Liver (tissue), 8 donors: ENCODE measurements at regions not wholly inside any gene's neighbourhood (a gene's known extent, or its start where the extent isn't known, plus 50 kb on each side); places are given as distances from the start of the nearest gene placed in this dataset.

ENCODE experiments used
- DNase-seq: peaks from one replicate; pipeline ENCODE4 v3.0.0-alpha.2; 2017; ENCODE audit warnings: low spot score
- H3K27ac ChIP-seq, 2 donors: one replicate each; pipeline ENCODE4 v1.7.0; 2013; ENCODE audit warnings: inconsistent platforms in 2 of 2, low read length in 2 of 2, control low read depth in 1 of 2, low read depth in 1 of 2, mild to moderate bottlenecking in 1 of 2
- H3K27me3 ChIP-seq, 4 donors: one replicate each; pipeline versions ENCODE4 v1.6.1 to v1.7.0; 2013; ENCODE audit warnings: low read length in 3 of 4, inconsistent platforms in 1 of 4, mild to moderate bottlenecking in 1 of 4, moderate library complexity in 1 of 4; ENCODE audit not compliant: control insufficient read depth in 4 of 4, insufficient read depth in 4 of 4
- H3K36me3 ChIP-seq, 4 donors: one replicate each; pipeline versions ENCODE4 v1.6.1 to v1.7.0; 2013; ENCODE audit warnings: low read length in 3 of 4, mild to moderate bottlenecking in 3 of 4, low read depth in 1 of 4, moderate library complexity in 1 of 4; ENCODE audit not compliant: control insufficient read depth in 4 of 4, insufficient read depth in 3 of 4
- H3K4me1 ChIP-seq, 4 donors: one replicate each; pipeline versions ENCODE4 v1.6.1 to v1.7.0; 2013; ENCODE audit warnings: low read length in 3 of 4, mild to moderate bottlenecking in 3 of 4, moderate library complexity in 1 of 4; ENCODE audit not compliant: control insufficient read depth in 4 of 4, insufficient read depth in 4 of 4
- H3K4me3 ChIP-seq, 3 donors: one replicate each; pipeline versions ENCODE4 v1.6.1 to v1.7.0; 2013; ENCODE audit warnings: low read length in 3 of 3, control low read depth in 1 of 3, low read depth in 1 of 3, mild to moderate bottlenecking in 1 of 3
- H3K9ac ChIP-seq, 2 donors: one replicate each; pipeline ENCODE4 v1.7.0; 2013; ENCODE audit warnings: low read length in 2 of 2, mild to moderate bottlenecking in 2 of 2, moderate library complexity in 2 of 2, control low read depth in 1 of 2, low read depth in 1 of 2
- H3K9me3 ChIP-seq, 4 donors: one replicate each; pipeline versions ENCODE4 v1.6.1 to v1.7.0; 2013; ENCODE audit warnings: low read length in 3 of 4; ENCODE audit not compliant: control insufficient read depth in 4 of 4
- CTCF ChIP-seq: fragments of 150-350 bp; IDR thresholded peaks from 2 replicates; pipeline ENCODE4 v1.5.1; 2017; ENCODE audit warnings: improper control_type of control experiment, low read depth, low read length; ENCODE audit not compliant: missing input control
- FOXA1 ChIP-seq: IDR thresholded peaks from 2 replicates; pipeline ENCODE4 v1.6.1; 2016; ENCODE audit warnings: antibody characterized with exemption
- FOXA2 ChIP-seq: IDR thresholded peaks from 2 replicates; pipeline ENCODE4 v1.6.1; 2016; ENCODE audit warnings: antibody characterized with exemption
- GABPA ChIP-seq, 2 donors: IDR thresholded peaks in 1 of 2; conservative IDR thresholded peaks in 1 of 2; 2 replicates each; pipeline ENCODE4 v1.6.1; 2016; ENCODE audit warnings: antibody characterized with exemption in 2 of 2, mild to moderate bottlenecking in 1 of 2, moderate library complexity in 1 of 2
- HNF4A ChIP-seq, 2 donors: conservative IDR thresholded peaks; 2 replicates each; pipeline ENCODE4 v1.6.1; 2016; ENCODE audit warnings: antibody characterized with exemption in 2 of 2, mild to moderate bottlenecking in 2 of 2
- JUND ChIP-seq, 2 donors: IDR thresholded peaks; 2 replicates each; pipeline ENCODE4 v1.6.1; 2016; ENCODE audit warnings: antibody characterized with exemption in 2 of 2
- MAX ChIP-seq: IDR thresholded peaks from 2 replicates; pipeline ENCODE4 v1.6.1; 2016; ENCODE audit warnings: antibody characterized with exemption
- NR2F2 ChIP-seq: IDR thresholded peaks from 2 replicates; pipeline ENCODE4 v1.6.1; 2016; ENCODE audit warnings: antibody characterized with exemption
- REST ChIP-seq: IDR thresholded peaks from 2 replicates; pipeline ENCODE4 v1.6.1; 2016; ENCODE audit warnings: antibody characterized with exemption, mild to moderate bottlenecking
- RXRA ChIP-seq, 2 donors: IDR thresholded peaks; 2 replicates each; pipeline ENCODE4 v1.6.1; 2017 to 2018; ENCODE audit warnings: antibody characterized with exemption in 2 of 2, mild to moderate bottlenecking in 1 of 2
- SP1 ChIP-seq: IDR thresholded peaks from 2 replicates; pipeline ENCODE4 v1.6.1; 2018; ENCODE audit warnings: antibody characterized with exemption, mild to moderate bottlenecking
- TAF1 ChIP-seq: conservative IDR thresholded peaks from 2 replicates; pipeline ENCODE4 v1.6.1; 2016; ENCODE audit warnings: antibody characterized with exemption, mild to moderate bottlenecking
- YY1 ChIP-seq: IDR thresholded peaks from 2 replicates; pipeline ENCODE4 v1.6.1; 2016; ENCODE audit warnings: antibody characterized with exemption, mild to moderate bottlenecking
- ZBTB33 ChIP-seq: IDR thresholded peaks from 2 replicates; pipeline ENCODE4 v1.6.1; 2016; ENCODE audit warnings: antibody characterized with exemption
- WGBS: extraction: QIAGEN DNeasy Blood & Tissue Kit; methylation state at CpG from one replicate; pipeline ENCODE4 v1.1.7; 2013; 5-methylcytosine and 5-hydroxymethylcytosine counted together
- donor health status: healthy.
- donor health status: healthy.
- donor health status: healthy.
- donor health status: healthy.
- donor health status: healthy.

- no peak for DNase-seq
- H3K36me3 ChIP-seq, result no peaks in the 10 kb centered on the region
Observed at GRCh38 chr1:90434460-90434859, 282.6 kb downstream of the BARHL2 start.

DNA sequence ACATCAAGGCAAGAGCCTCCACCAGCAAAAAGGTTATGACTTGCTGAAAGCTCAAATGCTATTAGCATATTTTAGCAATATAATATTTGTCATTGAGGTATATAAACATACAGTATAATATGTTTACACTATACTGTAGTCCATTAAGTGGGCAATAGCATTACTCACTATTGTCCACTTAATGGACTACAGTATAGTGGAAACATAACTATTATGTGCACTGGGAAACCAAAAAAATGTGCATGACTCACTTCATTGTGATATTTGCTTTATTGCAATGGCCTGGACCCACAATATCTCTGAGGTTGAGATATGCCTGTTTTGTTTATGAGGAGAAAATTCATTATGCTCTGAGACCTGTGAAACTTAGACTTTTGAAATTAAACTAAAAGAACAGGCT lies 300.0 kb downstream of the BARHL2 start:
- H3K9me3 ChIP-seq, result peaks cover 0 to 7% (median 0%) of the 10 kb centered on the region in 4 donors
- no peak for TF ChIP-seq MAX
- no peak for TF ChIP-seq GABPA (IDR thresholded peaks at IDR 0.05 in 1 of 2, conservative IDR thresholded peaks at IDR 0.05 in 1 of 2)
- no peak for TF ChIP-seq CTCF
- TF ChIP-seq YY1, result no peak
- TF ChIP-seq NR2F2, result no peak
- TF ChIP-seq JUND (IDR thresholded peaks at IDR 0.05), result no peak
- no peak for TF ChIP-seq SP1
- no peak for TF ChIP-seq ZBTB33
- TF ChIP-seq HNF4A (conservative IDR thresholded peaks at IDR 0.05), result no peak

More at GRCh38 chr1:90434460-90434859, 282.6 kb downstream of the BARHL2 start:
- Histone ChIP-seq H3K27me3 (peaks cover 0 to 2% (median 0%) of the 10 kb centered on the region in 4 donors), H3K27ac (no peak overlapping the region), H3K9me3 (no peaks in the 10 kb centered on the region), H3K4me3 (no peak overlapping the region), H3K9ac (no peak overlapping the region), H3K4me1 (no peaks in the 10 kb centered on the region)
- 68% methylated on average over 2 of the region's 2 CpGs for WGBS
- TF ChIP-seq TAF1 (no peak), FOXA2 (no peak), REST (no peak), HNF4A (conservative IDR thresholded peaks at IDR 0.05) (no peak), RXRA (IDR thresholded peaks at IDR 0.05) (no peak), GABPA (IDR thresholded peaks at IDR 0.05 in 1 of 2, conservative IDR thresholded peaks at IDR 0.05 in 1 of 2) (no peak), ZBTB33 (no peak), FOXA1 (no peak)

More for the DNA sequence above, 300.0 kb downstream of the BARHL2 start:
- no peak overlapping the region for H3K4me3 ChIP-seq
- H3K27me3 ChIP-seq, result no peaks in the 10 kb centered on the region
- no peak overlapping the region for H3K27ac ChIP-seq
- no peaks in the 10 kb centered on the region for H3K4me1 ChIP-seq
- no peak overlapping the region for H3K9ac ChIP-seq
- no peaks in the 10 kb centered on the region for H3K36me3 ChIP-seq
- no peak for DNase-seq
